ENCODE measurements at regions not wholly inside any gene's neighbourhood (a gene's known extent, or its start where the extent isn't known, plus 50 kb on each side); places are given as distances from the start of the nearest gene placed in this dataset.
A peak's percentile ranks its signal among the peaks of the same experiment; 100 is the strongest.

- H3K27ac Mint-ChIP-seq = no peak overlapping the region
- H3K4me3 Mint-ChIP-seq = no peak overlapping the region
- Histone ChIP-seq H3K36me3 (ENCODE audit: insufficient read depth) (no peaks in the 10 kb centered on the region), H3K27ac (ENCODE audit: low read depth) (no peak overlapping the region), H4K20me1 (replicated peaks; ENCODE audit: insufficient read depth) (no peaks in the 10 kb centered on the region), H3K4me3 (no peak overlapping the region), H3K4me2 (no peak overlapping the region), H3F3A (replicated peaks; ENCODE audit: low read depth) (no peaks in the 10 kb centered on the region), H2AFZ (0 out of 2 replicates have a peak overlapping the region, but pooled peaks have one; percentile 8), H3K79me2 (replicated peaks; ENCODE audit: insufficient read depth) (no peaks in the 10 kb centered on the region), H3K4me1 (ENCODE audit: insufficient read depth) (0 out of 2 replicates have a peak, but pooled peaks cover 4% of the 10 kb centered on the region), H3K9me2 (ENCODE audit: insufficient read depth) (peaks cover 5% of the 10 kb centered on the region; the same call in 1 of the 2 replicates), H3K27me3 (ENCODE audit: insufficient read depth) (no peaks in the 10 kb centered on the region)
- H3K9me3 Mint-ChIP-seq = no peaks in the 10 kb centered on the region
- H3K36me3 Mint-ChIP-seq (ENCODE audit: low read depth) = no peaks in the 10 kb centered on the region
- H3K4me1 Mint-ChIP-seq = peaks cover 10% of the 10 kb centered on the region
- H3K27me3 Mint-ChIP-seq (ENCODE audit: insufficient read depth, low read depth, poor library complexity) = peaks cover 3% of the 10 kb centered on the region
- DNase-seq (ENCODE audit: low spot score) (no peak), ATAC-seq (no peak)
- TF ChIP-seq CREB1 (CRISPR knock-in tag; IDR thresholded peaks at IDR 0.05; ENCODE audit: low read depth) (no peak), ZNF331 (CRISPR knock-in tag; IDR thresholded peaks at IDR 0.05; ENCODE audit: low read depth) (no peak), EZH2phosphoT487 (IDR thresholded peaks at IDR 0.05; ENCODE audit: unreplicated experiment) (no peak), CTCF (conservative IDR thresholded peaks at IDR 0.05; ENCODE audit: low read depth in 2 of 2) (no peak), STAT1 (IDR thresholded peaks at IDR 0.05; ENCODE audit: unreplicated experiment) (no peak), ZNF114 (CRISPR knock-in tag; IDR thresholded peaks at IDR 0.05) (no peak), POLR2AphosphoS5 (IDR thresholded peaks at IDR 0.05; ENCODE audit: low read depth) (no peak), JUNB (IDR thresholded peaks at IDR 0.05; ENCODE audit: unreplicated experiment) (no peak), NANOG (IDR thresholded peaks at IDR 0.05; ENCODE audit: borderline replicate concordance) (no peak), EZH2 (IDR thresholded peaks at IDR 0.05; ENCODE audit: low read depth, unreplicated experiment) (no peak), ETS1 (IDR thresholded peaks at IDR 0.05) (no peak)
- TF ChIP-seq, protein P1, sequence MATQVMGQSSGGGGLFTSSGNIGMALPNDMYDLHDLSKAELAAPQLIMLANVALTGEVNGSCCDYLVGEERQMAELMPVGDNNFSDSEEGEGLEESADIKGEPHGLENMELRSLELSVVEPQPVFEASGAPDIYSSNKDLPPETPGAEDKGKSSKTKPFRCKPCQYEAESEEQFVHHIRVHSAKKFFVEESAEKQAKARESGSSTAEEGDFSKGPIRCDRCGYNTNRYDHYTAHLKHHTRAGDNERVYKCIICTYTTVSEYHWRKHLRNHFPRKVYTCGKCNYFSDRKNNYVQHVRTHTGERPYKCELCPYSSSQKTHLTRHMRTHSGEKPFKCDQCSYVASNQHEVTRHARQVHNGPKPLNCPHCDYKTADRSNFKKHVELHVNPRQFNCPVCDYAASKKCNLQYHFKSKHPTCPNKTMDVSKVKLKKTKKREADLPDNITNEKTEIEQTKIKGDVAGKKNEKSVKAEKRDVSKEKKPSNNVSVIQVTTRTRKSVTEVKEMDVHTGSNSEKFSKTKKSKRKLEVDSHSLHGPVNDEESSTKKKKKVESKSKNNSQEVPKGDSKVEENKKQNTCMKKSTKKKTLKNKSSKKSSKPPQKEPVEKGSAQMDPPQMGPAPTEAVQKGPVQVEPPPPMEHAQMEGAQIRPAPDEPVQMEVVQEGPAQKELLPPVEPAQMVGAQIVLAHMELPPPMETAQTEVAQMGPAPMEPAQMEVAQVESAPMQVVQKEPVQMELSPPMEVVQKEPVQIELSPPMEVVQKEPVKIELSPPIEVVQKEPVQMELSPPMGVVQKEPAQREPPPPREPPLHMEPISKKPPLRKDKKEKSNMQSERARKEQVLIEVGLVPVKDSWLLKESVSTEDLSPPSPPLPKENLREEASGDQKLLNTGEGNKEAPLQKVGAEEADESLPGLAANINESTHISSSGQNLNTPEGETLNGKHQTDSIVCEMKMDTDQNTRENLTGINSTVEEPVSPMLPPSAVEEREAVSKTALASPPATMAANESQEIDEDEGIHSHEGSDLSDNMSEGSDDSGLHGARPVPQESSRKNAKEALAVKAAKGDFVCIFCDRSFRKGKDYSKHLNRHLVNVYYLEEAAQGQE (IDR thresholded peaks at IDR 0.05; ENCODE audit: unreplicated experiment) = no peak
- TF ChIP-seq, protein P2, sequence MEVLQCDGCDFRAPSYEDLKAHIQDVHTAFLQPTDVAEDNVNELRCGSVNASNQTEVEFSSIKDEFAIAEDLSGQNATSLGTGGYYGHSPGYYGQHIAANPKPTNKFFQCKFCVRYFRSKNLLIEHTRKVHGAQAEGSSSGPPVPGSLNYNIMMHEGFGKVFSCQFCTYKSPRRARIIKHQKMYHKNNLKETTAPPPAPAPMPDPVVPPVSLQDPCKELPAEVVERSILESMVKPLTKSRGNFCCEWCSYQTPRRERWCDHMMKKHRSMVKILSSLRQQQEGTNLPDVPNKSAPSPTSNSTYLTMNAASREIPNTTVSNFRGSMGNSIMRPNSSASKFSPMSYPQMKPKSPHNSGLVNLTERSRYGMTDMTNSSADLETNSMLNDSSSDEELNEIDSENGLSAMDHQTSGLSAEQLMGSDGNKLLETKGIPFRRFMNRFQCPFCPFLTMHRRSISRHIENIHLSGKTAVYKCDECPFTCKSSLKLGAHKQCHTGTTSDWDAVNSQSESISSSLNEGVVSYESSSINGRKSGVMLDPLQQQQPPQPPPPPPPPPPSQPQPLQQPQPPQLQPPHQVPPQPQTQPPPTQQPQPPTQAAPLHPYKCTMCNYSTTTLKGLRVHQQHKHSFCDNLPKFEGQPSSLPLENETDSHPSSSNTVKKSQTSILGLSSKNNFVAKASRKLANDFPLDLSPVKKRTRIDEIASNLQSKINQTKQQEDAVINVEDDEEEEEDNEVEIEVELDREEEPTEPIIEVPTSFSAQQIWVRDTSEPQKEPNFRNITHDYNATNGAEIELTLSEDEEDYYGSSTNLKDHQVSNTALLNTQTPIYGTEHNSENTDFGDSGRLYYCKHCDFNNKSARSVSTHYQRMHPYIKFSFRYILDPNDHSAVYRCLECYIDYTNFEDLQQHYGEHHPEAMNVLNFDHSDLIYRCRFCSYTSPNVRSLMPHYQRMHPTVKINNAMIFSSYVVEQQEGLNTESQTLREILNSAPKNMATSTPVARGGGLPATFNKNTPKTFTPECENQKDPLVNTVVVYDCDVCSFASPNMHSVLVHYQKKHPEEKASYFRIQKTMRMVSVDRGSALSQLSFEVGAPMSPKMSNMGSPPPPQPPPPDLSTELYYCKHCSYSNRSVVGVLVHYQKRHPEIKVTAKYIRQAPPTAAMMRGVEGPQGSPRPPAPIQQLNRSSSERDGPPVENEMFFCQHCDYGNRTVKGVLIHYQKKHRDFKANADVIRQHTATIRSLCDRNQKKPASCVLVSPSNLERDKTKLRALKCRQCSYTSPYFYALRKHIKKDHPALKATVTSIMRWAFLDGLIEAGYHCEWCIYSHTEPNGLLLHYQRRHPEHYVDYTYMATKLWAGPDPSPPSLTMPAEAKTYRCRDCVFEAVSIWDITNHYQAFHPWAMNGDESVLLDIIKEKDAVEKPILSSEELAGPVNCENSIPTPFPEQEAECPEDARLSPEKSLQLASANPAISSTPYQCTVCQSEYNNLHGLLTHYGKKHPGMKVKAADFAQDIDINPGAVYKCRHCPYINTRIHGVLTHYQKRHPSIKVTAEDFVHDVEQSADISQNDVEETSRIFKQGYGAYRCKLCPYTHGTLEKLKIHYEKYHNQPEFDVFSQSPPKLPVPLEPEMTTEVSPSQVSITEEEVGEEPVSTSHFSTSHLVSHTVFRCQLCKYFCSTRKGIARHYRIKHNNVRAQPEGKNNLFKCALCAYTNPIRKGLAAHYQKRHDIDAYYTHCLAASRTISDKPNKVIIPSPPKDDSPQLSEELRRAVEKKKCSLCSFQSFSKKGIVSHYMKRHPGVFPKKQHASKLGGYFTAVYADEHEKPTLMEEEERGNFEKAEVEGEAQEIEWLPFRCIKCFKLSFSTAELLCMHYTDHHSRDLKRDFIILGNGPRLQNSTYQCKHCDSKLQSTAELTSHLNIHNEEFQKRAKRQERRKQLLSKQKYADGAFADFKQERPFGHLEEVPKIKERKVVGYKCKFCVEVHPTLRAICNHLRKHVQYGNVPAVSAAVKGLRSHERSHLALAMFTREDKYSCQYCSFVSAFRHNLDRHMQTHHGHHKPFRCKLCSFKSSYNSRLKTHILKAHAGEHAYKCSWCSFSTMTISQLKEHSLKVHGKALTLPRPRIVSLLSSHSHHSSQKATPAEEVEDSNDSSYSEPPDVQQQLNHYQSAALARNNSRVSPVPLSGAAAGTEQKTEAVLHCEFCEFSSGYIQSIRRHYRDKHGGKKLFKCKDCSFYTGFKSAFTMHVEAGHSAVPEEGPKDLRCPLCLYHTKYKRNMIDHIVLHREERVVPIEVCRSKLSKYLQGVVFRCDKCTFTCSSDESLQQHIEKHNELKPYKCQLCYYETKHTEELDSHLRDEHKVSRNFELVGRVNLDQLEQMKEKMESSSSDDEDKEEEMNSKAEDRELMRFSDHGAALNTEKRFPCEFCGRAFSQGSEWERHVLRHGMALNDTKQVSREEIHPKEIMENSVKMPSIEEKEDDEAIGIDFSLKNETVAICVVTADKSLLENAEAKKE (CRISPR knock-in tag; IDR thresholded peaks at IDR 0.05) = no peak
Observed at GRCh38 chr16:51880776-51881175, 666.2 kb downstream of the TOX3 start.
